ENCODE measurements at regions not wholly inside any gene's neighbourhood (a gene's known extent, or its start where the extent isn't known, plus 50 kb on each side); places are given as distances from the start of the nearest gene placed in this dataset.
A peak's percentile ranks its signal among the peaks of the same experiment; 100 is the strongest.
"Not testable (repeated sequence)": the region's sequence is repeated elsewhere in the genome, so short reads cannot be mapped to it uniquely, and the experiment has no call there.

- DNase-seq (ENCODE audit: low read depth in 2 of 2) = no peak
These were observed 298.1 kb upstream of the SGO1 start for GRCh38 chr3:20484126-20484525.

GRCh38 chr3:20482350-20482749, 296.3 kb upstream of the SGO1 start:
- DNase-seq (ENCODE audit: low read depth in 2 of 2) = no peak

- DNase-seq (ENCODE audit: low read depth in 2 of 2) = no peak
These were observed 294.9 kb upstream of the SGO1 start for GRCh38 chr3:20480786-20481365.

GRCh38 chr3:20478436-20478835, 292.4 kb upstream of the SGO1 start:
- DNase-seq (ENCODE audit: low read depth in 2 of 2) = no peak

- DNase-seq (ENCODE audit: low read depth in 2 of 2) = not testable (repeated sequence)
These were observed 278.2 kb upstream of the SGO1 start for GRCh38 chr3:20464237-20464636.

GRCh38 chr3:20462723-20463122, 276.7 kb upstream of the SGO1 start:
- DNase-seq (ENCODE audit: low read depth in 2 of 2) = no peak

- DNase-seq (ENCODE audit: low read depth in 2 of 2) = no peak
These were observed 276.2 kb upstream of the SGO1 start for GRCh38 chr3:20462226-20462625.

- no peak for DNase-seq (ENCODE audit: low read depth in 2 of 2)
These were observed 273.1 kb upstream of the SGO1 start for GRCh38 chr3:20458994-20459716.

GRCh38 chr3:20456511-20456910, 270.5 kb upstream of the SGO1 start:
- DNase-seq (ENCODE audit: low read depth in 2 of 2) = no peak

- DNase-seq (ENCODE audit: low read depth in 2 of 2) = no peak
These were observed 265.2 kb upstream of the SGO1 start for GRCh38 chr3:20451170-20451569.

- no peak for DNase-seq (ENCODE audit: low read depth in 2 of 2)
These were observed 264.6 kb upstream of the SGO1 start for GRCh38 chr3:20450611-20451010.

GRCh38 chr3:20442846-20443245, 256.8 kb upstream of the SGO1 start:
- no peak for DNase-seq (ENCODE audit: low read depth in 2 of 2)

- not testable (repeated sequence) for DNase-seq (ENCODE audit: low read depth in 2 of 2)
These were observed 241.3 kb upstream of the SGO1 start for GRCh38 chr3:20427268-20427667.

GRCh38 chr3:20425138-20425537, 239.1 kb upstream of the SGO1 start:
- no peak for DNase-seq (ENCODE audit: low read depth in 2 of 2)

- no peak for DNase-seq (ENCODE audit: low read depth in 2 of 2)
These were observed 238.1 kb upstream of the SGO1 start for GRCh38 chr3:20424086-20424485.

GRCh38 chr3:20422391-20422790, 236.4 kb upstream of the SGO1 start:
- no peak for DNase-seq (ENCODE audit: low read depth in 2 of 2)

GRCh38 chr3:20417388-20418108, 231.5 kb upstream of the SGO1 start:
- no peak for DNase-seq (ENCODE audit: low read depth in 2 of 2)

- DNase-seq (ENCODE audit: low read depth in 2 of 2) = peak; percentile 20 to 42
These were observed 220.6 kb upstream of the SGO1 start for GRCh38 chr3:20406611-20407011.

GRCh38 chr3:20405744-20406143, 219.7 kb upstream of the SGO1 start:
- DNase-seq (ENCODE audit: low read depth in 2 of 2) = peak; percentile 75 to 76

GRCh38 chr3:20405231-20405630, 219.2 kb upstream of the SGO1 start:
- no peak for DNase-seq (ENCODE audit: low read depth in 2 of 2)

- DNase-seq (ENCODE audit: low read depth in 2 of 2) = no peak
These were observed 218.7 kb upstream of the SGO1 start for GRCh38 chr3:20404741-20405100.

GRCh38 chr3:20403986-20404740, 218.2 kb upstream of the SGO1 start:
- DNase-seq (ENCODE audit: low read depth in 2 of 2) = no peak

All from fibroblast of skin of left quadriceps (primary cell).